GM12892 (cell line): ENCODE measurements at regions not wholly inside any gene's neighbourhood (a gene's known extent, or its start where the extent isn't known, plus 50 kb on each side); places are given as distances from the start of the nearest gene placed in this dataset.

Experiments
- POLR2A ChIP-seq: IDR thresholded peaks from 2 replicates; pipeline ENCODE4 v1.6.1; 2011; ENCODE audit warnings: low read depth, low read length, control low read depth
- POLR2AphosphoS5 ChIP-seq: IDR thresholded peaks from 2 replicates; pipeline ENCODE4 v1.6.1; 2011; ENCODE audit warnings: low read depth, low read length, control low read depth
- TAF1 ChIP-seq: IDR thresholded peaks from 2 replicates; pipeline ENCODE4 v1.6.1; 2011; ENCODE audit warnings: low read depth, mild to moderate bottlenecking, control low read depth, low read length, borderline replicate concordance

DNA sequence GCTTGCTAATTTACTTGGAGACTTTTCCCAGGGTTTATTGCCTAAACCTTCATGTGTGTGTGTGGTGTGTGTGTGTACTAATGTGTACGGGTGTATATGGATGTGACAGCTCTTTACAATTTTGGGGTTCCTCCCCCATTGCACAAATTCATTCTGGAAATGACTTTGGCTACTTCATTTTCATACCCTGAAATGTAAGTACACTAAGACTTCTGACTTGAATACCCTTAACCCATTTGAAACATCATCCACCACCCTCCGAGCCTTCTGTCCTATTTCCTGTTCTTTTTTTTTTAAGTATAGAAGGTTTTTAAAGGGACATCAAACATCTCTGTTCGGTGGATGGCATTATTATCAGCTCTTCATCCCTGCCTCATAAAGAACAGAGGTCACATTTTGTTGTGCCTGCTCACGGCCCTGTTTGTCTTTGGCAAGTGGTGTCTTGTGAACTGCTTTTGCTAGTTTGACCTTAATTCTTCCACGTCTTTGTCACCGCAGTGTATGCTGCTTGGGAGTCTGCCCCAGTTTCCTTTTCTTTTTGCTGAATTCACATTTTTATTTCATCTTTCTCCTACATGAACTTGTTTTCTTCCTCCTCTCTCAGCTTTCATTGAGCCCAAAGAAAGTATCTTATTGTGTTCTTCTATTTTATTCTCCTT is 228.3 kb downstream of the FOXO1 start:
- TF ChIP-seq POLR2A (no peak), POLR2AphosphoS5 (no peak), TAF1 (no peak)
